ENCODE measurements at regions not wholly inside any gene's neighbourhood (a gene's known extent, or its start where the extent isn't known, plus 50 kb on each side); places are given as distances from the start of the nearest gene placed in this dataset.
"Not testable (repeated sequence)": the region's sequence is repeated elsewhere in the genome, so short reads cannot be mapped to it uniquely, and the experiment has no call there.

GRCh38 chr7:91789558-91789957 lies 90.9 kb downstream of the MTERF1 start:
- FAIRE-seq = no peak

- FAIRE-seq = not testable (repeated sequence)
Observed at GRCh38 chr7:91790646-91791045, 89.9 kb downstream of the MTERF1 start.

- FAIRE-seq = no peak
Observed at GRCh38 chr7:91796122-91796521, 84.4 kb downstream of the MTERF1 start.

- no peak for FAIRE-seq
Observed at GRCh38 chr7:91798425-91798824, 82.1 kb downstream of the MTERF1 start.

DNA sequence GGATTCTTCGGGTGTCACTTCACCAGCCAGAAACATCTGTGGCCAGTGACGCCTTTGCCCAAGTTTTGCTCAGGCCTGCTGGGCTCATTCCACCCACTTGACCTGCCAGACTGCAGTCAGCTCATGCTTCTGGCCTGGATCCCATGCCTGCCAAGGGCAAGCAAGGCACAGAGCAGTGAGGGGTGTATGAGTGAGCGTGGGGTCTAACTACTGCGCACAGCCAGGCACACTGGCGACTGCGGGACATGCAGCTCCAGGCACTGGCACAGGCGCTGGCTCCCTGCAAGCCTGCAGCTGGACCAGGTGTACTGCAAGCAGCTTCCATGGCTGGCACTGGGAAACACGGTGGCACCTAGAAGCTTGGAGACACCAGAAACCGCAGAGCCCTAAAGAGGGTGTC lies 80.1 kb downstream of the MTERF1 start:
- FAIRE-seq = no peak

DNA sequence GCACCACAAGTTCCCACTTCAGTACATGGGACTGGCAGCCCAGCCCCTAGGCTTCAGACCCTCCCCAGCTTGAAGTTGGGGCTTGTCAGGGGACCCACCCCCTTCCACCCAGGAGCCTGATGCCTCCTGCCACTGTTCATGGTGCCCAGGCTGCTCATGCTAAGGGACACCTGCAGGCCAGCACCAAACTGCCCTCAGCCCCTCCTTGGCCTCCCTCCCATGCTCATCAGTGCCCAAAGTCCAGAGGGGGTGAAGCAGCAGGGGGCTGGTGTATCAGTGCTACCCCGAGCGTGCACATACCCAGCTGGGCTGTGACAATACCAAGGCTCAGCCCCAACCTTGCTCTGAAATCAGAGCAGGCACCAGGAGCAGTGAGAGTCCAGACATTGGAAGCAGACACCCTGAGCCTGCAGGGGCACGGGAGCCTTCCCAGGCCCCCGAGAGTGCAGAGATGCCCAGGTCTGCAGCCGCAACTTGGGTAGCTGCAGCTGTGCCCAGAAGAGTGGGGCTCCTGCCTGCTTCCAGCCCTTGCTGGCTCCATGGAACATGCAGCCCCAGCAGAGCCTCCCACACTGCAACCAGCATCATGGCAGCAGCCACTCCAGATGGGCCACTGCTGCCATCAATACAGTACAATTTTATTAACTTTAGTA lies 79.0 kb downstream of the MTERF1 start:
- FAIRE-seq = no peak

DNA sequence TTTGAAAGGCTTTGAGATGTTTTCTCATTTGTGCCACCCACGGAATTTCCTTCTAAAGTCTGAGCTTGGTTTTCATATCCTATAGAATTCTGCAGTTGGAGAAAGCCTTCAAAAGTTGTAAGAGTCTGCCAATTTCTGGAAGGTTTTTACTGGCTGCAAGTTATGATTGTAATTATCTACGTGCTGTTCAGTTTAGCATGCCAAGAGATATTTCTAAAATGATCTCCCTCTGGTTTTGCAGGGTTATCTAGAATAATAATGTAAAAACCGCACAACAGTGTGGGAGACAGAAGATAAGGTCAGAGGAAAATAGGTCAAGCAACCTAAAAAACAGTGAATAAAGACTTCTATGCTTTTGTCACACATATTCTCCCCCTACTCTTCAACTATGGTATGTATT lies 69.3 kb downstream of the MTERF1 start:
- no peak for FAIRE-seq

DNA sequence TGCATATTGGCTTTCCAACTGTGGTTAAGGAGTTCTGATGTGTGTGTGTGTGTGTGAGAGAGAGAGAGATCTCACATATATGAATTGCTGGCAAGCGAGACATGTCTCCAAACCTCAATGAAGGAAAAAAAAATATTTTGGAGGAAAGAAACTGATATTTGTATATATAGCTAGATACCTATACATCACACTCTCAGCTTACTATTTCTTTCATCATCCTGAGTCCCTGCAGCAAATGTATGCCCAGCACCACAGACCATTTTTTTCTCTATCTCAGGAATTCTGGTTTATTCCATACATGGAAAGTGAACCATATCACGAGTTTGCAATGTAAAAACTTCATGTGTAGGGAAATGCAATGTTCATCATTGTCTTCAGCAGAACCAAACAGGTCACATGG lies 68.9 kb downstream of the MTERF1 start:
- no peak for FAIRE-seq

GRCh38 chr7:91812388-91812787 lies 68.1 kb downstream of the MTERF1 start:
- FAIRE-seq = no peak

DNA sequence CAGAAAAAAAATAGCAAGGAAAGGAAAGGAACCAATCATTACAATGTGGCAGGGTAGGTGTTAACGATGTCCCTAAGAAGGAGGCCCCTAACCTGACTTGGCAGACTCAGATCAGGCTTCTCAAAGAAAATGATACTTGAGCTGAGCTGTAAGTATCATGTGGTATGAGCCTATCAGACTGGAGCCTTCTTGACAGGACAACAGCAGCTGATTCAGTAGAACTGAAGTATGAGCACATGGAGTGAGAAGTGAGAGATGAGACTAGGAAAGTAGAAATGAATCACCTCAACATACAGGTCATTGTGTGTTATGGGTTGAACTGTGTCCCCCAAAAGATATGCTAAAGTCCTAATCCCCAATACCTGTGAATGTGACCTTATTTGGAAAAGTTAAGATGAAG lies 66.3 kb downstream of the MTERF1 start:
- no peak for FAIRE-seq

Data from islet of Langerhans (tissue), 1 donor.